DMS114 treated with DMSO at 0.1 percent for 48 hours (cell line): ENCODE measurements at regions not wholly inside any gene's neighbourhood (a gene's known extent, or its start where the extent isn't known, plus 50 kb on each side); places are given as distances from the start of the nearest gene placed in this dataset.

ENCODE experiments used
- DNase-seq: peaks from one replicate; lab custom pipeline; 2025; ENCODE audit not compliant: unreplicated experiment; lab: John Stamatoyannopoulos, UW

DNA sequence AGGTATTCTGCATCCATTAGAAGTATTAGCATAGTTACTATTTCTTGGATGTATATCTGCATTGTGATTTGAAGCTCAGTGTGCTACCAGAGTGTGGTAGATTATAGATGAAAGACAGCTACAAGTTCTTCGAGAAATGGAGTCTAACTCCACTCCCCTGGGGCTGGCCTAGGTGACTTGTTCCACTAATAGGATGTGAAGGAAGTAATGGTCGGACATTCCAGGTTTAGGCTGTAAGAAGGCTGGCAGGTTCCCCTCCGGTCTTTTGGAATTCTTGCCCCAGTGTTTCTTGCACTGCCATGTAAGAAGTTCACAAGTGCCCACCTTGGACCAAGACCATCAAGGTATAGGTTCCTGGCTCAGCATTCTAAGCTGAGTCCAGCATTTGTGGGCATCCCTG, 236.4 kb downstream of the FLRT2 start:
- no peak for DNase-seq

DNA sequence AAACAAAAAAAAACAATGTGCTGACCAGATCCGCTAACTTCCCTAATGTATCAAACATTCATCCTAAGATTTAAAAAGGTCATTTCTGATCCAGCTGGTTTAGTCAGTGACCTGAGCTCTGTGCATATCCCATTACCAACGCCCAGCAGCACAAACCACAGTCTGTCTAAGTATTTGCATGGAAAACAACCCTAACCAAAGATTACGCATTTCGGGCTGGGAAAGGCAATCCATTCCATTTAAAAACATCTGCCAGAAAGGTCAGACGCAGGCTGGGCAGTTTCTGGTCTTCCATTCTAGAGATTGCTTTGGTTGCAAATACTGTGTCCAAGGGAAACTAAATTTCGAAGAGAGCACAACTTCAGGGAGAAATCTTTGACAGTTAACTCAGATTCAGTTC, 234.9 kb downstream of the FLRT2 start:
- DNase-seq, result no peak

DNA sequence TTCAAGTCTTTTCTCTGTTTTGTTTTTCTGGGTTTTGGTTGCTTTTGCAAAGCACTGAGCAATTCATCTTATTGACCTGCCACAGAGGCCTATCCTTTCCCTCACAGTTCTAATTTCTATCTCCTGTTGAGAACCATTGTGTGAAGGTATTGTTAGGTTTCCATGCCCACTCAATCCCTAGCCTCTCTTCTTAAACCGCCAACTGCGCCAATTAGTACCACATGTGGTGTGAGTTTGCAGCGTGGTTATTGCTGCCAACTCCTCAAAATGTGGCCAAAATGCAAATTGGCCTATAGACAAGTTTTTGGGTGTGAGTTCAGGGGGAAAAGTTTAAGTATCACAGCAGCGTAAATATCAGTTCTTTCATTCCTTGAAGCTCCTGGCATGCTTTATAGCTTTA, 232.6 kb downstream of the FLRT2 start:
- no peak for DNase-seq

GRCh38 chr14:85752175-85752574, 222.2 kb downstream of the FLRT2 start:
- no peak for DNase-seq

DNA sequence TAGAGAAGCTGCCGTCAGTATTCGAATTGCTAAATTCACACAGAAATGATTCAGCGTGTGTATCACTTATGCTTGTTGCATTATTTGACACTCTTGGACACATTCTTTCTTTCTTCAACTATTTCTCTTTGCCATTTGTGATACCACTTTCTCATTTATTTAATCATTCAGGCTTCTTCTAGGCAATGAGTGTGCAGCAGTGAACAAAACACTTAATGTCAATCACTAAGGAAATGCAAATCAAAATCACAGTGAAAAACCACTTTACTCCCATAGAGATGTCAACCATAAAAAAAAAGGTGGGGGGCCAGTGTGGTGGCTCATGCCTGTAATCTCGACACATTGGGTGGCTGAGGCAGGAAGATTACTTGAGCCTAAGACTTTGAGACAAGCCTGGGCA, 214.6 kb downstream of the FLRT2 start:
- no peak for DNase-seq

DNA sequence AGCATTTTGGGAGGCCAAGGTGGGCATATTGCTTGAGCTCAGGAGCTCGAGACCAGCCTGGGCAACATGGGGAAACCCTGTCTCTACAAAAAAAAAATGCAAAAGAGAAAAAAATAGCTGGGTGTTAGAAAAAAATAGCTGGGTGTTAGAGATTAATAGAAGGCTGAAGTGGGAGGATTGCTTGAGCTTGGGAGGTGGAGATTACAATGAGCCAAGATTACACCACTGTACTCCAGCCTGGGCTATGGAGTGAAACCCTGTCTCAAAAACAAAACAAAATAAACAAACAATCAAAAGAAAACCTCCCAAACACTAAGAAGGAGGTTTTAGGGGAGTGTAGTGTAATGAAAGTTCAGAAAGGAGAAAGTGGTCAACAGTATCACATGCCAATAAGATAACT, 202.1 kb downstream of the FLRT2 start:
- DNase-seq, result no peak

DNA sequence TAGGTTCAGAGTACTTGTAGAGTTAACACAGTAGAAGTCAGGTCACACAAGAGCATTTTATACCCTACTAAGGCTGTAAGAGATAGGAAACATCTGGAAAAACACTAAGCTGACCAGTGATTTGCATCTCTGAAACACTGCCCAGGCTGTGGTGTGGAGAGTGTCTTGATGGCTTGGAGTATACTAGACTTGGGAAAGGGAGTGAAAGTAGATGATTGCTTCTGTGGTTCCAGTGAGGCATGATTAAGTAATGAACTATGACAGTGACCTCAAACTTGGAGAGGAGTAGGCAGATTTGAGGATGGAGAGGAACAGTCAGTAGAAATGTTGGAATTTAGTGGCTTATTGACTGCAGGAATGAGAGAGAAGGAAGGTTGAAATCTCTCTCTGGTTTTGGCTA, 201.2 kb downstream of the FLRT2 start:
- no peak for DNase-seq

- DNase-seq, result no peak
Measured at GRCh38 chr14:85728476-85729065, 198.6 kb downstream of the FLRT2 start.

DNA sequence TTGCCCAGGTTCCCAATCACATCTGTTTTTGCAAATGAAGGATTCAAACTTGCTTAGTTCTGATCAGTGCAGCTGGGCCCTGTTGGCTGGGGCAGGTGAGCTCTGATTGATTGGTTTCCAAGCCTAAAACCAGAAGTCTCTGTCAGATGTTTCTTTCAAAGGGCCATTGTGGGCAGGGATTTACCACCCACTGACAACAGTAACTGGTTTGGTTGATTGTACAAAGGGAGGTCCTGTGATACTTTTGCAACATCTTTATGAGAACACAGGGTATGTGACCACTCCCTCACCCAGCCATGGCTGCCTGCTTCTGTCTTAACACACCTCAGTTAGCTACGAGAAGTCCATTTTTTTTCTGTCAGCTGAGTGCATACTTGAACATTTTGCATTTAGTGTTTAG, 184.1 kb downstream of the FLRT2 start:
- DNase-seq, result no peak

DNA sequence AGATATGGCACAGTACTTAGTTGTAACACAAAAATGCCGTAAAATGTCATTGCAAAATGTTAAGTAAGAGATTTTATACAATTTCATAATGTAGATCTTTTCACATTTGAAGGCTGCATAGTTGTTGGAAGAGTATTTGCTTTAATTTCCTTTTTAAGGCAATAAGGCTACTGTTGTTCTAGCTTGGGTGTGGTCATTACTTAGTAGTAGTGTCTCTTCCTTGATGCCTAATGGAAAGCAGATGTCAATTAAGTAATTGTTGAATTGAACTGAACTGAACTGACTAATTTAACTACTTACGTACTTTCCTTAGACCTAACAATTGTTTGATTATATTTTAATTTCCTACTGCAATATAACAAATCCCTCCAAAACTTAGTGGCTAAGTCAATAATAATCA, 181.7 kb downstream of the FLRT2 start:
- DNase-seq, result no peak
